ENCODE measurements at regions not wholly inside any gene's neighbourhood (a gene's known extent, or its start where the extent isn't known, plus 50 kb on each side); places are given as distances from the start of the nearest gene placed in this dataset.
A peak's percentile ranks its signal among the peaks of the same experiment; 100 is the strongest.
"Not testable (repeated sequence)": the region's sequence is repeated elsewhere in the genome, so short reads cannot be mapped to it uniquely, and the experiment has no call there.

- peak; percentile 70 for DNase-seq (ENCODE audit: low spot score)
Observed at GRCh38 chr5:57887851-57888621, 405.4 kb upstream of the ACTBL2 start.

- DNase-seq (ENCODE audit: low spot score), result no peak
Observed at GRCh38 chr5:57884346-57885102, 401.9 kb upstream of the ACTBL2 start.

- DNase-seq (ENCODE audit: low spot score), result no peak
Observed at GRCh38 chr5:57880216-57880615, 397.6 kb upstream of the ACTBL2 start.

GRCh38 chr5:57878301-57878722, 395.7 kb upstream of the ACTBL2 start:
- DNase-seq (ENCODE audit: low spot score), result no peak

- DNase-seq (ENCODE audit: low spot score), result no peak
Observed at GRCh38 chr5:57871496-57871895, 388.9 kb upstream of the ACTBL2 start.

GRCh38 chr5:57870267-57870666, 387.7 kb upstream of the ACTBL2 start:
- DNase-seq (ENCODE audit: low spot score), result not testable (repeated sequence)

- peak; percentile 50 for DNase-seq (ENCODE audit: low spot score)
Observed at GRCh38 chr5:57863661-57864060, 381.1 kb upstream of the ACTBL2 start.

GRCh38 chr5:57862942-57863341, 380.3 kb upstream of the ACTBL2 start:
- DNase-seq (ENCODE audit: low spot score), result peak; percentile 8

GRCh38 chr5:57862471-57862911, 379.9 kb upstream of the ACTBL2 start:
- DNase-seq (ENCODE audit: low spot score), result peak; percentile 60

- no peak for DNase-seq (ENCODE audit: low spot score)
Observed at GRCh38 chr5:57859626-57860025, 377.0 kb upstream of the ACTBL2 start.

- DNase-seq (ENCODE audit: low spot score), result no peak
Observed at GRCh38 chr5:57858905-57859304, 376.3 kb upstream of the ACTBL2 start.

GRCh38 chr5:57857696-57858095, 375.1 kb upstream of the ACTBL2 start:
- no peak for DNase-seq (ENCODE audit: low spot score)

GRCh38 chr5:57855831-57856230, 373.2 kb upstream of the ACTBL2 start:
- DNase-seq (ENCODE audit: low spot score), result no peak

- no peak for DNase-seq (ENCODE audit: low spot score)
Observed at GRCh38 chr5:57853929-57854697, 371.5 kb upstream of the ACTBL2 start.

- DNase-seq (ENCODE audit: low spot score), result no peak
Observed at GRCh38 chr5:57850109-57850508, 367.5 kb upstream of the ACTBL2 start.

GRCh38 chr5:57845025-57845424, 362.4 kb upstream of the ACTBL2 start:
- no peak for DNase-seq (ENCODE audit: low spot score)

GRCh38 chr5:57844410-57844809, 361.8 kb upstream of the ACTBL2 start:
- DNase-seq (ENCODE audit: low spot score), result no peak

GRCh38 chr5:57843059-57843367, 360.4 kb upstream of the ACTBL2 start:
- DNase-seq (ENCODE audit: low spot score), result no peak

- no peak for DNase-seq (ENCODE audit: low spot score)
Observed at GRCh38 chr5:57842364-57843058, 359.9 kb upstream of the ACTBL2 start.

- peak; percentile 87 for DNase-seq (ENCODE audit: low spot score)
Observed at GRCh38 chr5:57841676-57842363, 359.2 kb upstream of the ACTBL2 start.

GRCh38 chr5:57839437-57840079, 356.9 kb upstream of the ACTBL2 start:
- DNase-seq (ENCODE audit: low spot score), result no peak

Measured in GM03348 (cell line).